CD14-positive monocyte (primary cell): ENCODE measurements at regions not wholly inside any gene's neighbourhood (a gene's known extent, or its start where the extent isn't known, plus 50 kb on each side); places are given as distances from the start of the nearest gene placed in this dataset.
A peak's percentile ranks its signal among the peaks of the same experiment; 100 is the strongest.

Experiments
- DNase-seq, 3 donors: peaks; one replicate each; pipeline ENCODE4 v3.0.0-alpha.2; 2011 to 2022
- H2AFZ ChIP-seq: 2 replicates; pipeline ENCODE4 v1.6.0; 2012; ENCODE audit warnings: mild to moderate bottlenecking, low read depth, low read length, inconsistent platforms; ENCODE audit not compliant: insufficient read depth, poor library complexity, severe bottlenecking
- H3K27ac ChIP-seq, 2 donors: 1 replicate in 1 of 2; 2 replicates in 1 of 2; pipeline ENCODE4 v1.5.1; 2012 to 2013; ENCODE audit warnings: low read length in 2 of 2, control low read depth in 1 of 2, inconsistent platforms in 1 of 2, low read depth in 1 of 2, mild to moderate bottlenecking in 1 of 2
- H3K27me3 ChIP-seq, 2 donors: one replicate each; pipeline versions ENCODE4 v1.6.0 to v1.6.1; 2011 to 2013; ENCODE audit warnings: low read length in 2 of 2; ENCODE audit not compliant: control insufficient read depth in 2 of 2, insufficient read depth in 2 of 2
- H3K36me3 ChIP-seq, 2 donors: replicated peaks in 1 of 2; 1 replicate in 1 of 2; 2 replicates in 1 of 2; pipeline versions ENCODE4 v1.5.1 to v1.6.1; 2012 to 2013; ENCODE audit warnings: low read length in 2 of 2, control low read depth in 1 of 2, inconsistent platforms in 1 of 2, mild to moderate bottlenecking in 1 of 2; ENCODE audit not compliant: insufficient read depth in 2 of 2, control insufficient read depth in 1 of 2
- H3K4me1 ChIP-seq, 2 donors: 1 replicate in 1 of 2; 2 replicates in 1 of 2; pipeline versions ENCODE4 v1.5.1 to v1.6.1; 2012 to 2013; ENCODE audit warnings: low read length in 2 of 2, control low read depth in 1 of 2, inconsistent platforms in 1 of 2, mild to moderate bottlenecking in 1 of 2, moderate library complexity in 1 of 2; ENCODE audit not compliant: insufficient read depth in 2 of 2, control insufficient read depth in 1 of 2
- H3K4me2 ChIP-seq: replicated peaks from 2 replicates; pipeline ENCODE3; 2012; ENCODE audit warnings: low read length, moderate library complexity, mild to moderate bottlenecking; ENCODE audit not compliant: poor library complexity, severe bottlenecking; ENCODE audit errors: extremely low read depth
- H3K4me3 ChIP-seq, 3 experiments: fragments of 200-600 bp in 1 of 3; sonication (generic) in 1 of 3; replicated peaks in 1 of 3; 1 replicate in 2 of 3; 2 replicates in 1 of 3; pipeline ENCODE4 v1.5.1; 2011 to 2013; ENCODE audit warnings: low read length in 3 of 3, mild to moderate bottlenecking in 3 of 3, control low read depth in 2 of 3, low read depth in 2 of 3, inconsistent platforms in 1 of 3, moderate library complexity in 1 of 3
- H3K79me2 ChIP-seq: 2 replicates; pipeline ENCODE4 v1.6.0; 2012; ENCODE audit warnings: mild to moderate bottlenecking, control low read depth, inconsistent platforms, low read length, moderate library complexity; ENCODE audit not compliant: insufficient read depth
- H3K9ac ChIP-seq: 2 replicates; pipeline ENCODE4 v1.6.0; 2017; ENCODE audit warnings: low read length, mild to moderate bottlenecking; ENCODE audit not compliant: insufficient read depth, poor library complexity, severe bottlenecking
- H3K9me3 ChIP-seq, 2 donors: replicated peaks in 1 of 2; 1 replicate in 1 of 2; 2 replicates in 1 of 2; pipeline versions ENCODE4 v1.5.1 to v1.6.1; 2012 to 2013; ENCODE audit warnings: low read length in 2 of 2, control low read depth in 1 of 2; ENCODE audit not compliant: control insufficient read depth in 1 of 2, insufficient read depth in 1 of 2
- H4K20me1 ChIP-seq: 2 replicates; pipeline ENCODE4 v1.6.0; 2012; ENCODE audit warnings: mild to moderate bottlenecking, low read length, control low read depth, moderate library complexity; ENCODE audit not compliant: insufficient read depth
- H3K27ac Mint-ChIP-seq, 7 donors: one replicate each; pipeline ENCODE4 v1.8.0; 2020; ENCODE audit warnings: mild to moderate bottlenecking in 7 of 7, mixed read lengths in 7 of 7, moderate library complexity in 6 of 7, inconsistent platforms in 2 of 7
- H3K27me3 Mint-ChIP-seq, 3 donors: one replicate each; pipeline ENCODE4 v1.8.0; 2021 to 2022; ENCODE audit warnings: low read depth in 3 of 3, mild to moderate bottlenecking in 3 of 3, mixed read lengths in 3 of 3, moderate library complexity in 3 of 3, inconsistent platforms in 1 of 3
- H3K36me3 Mint-ChIP-seq, 2 donors: one replicate each; pipeline ENCODE4 v1.8.0; 2020; ENCODE audit warnings: mixed read lengths in 2 of 2, inconsistent platforms in 1 of 2, mild to moderate bottlenecking in 1 of 2
- H3K4me1 Mint-ChIP-seq: one replicate; pipeline ENCODE4 v1.8.0; 2020; ENCODE audit warnings: mild to moderate bottlenecking, mixed read lengths
- H3K4me3 Mint-ChIP-seq, 2 donors: one replicate each; pipeline ENCODE4 v1.8.0; 2020; ENCODE audit warnings: mild to moderate bottlenecking in 2 of 2, mixed read lengths in 2 of 2, moderate library complexity in 1 of 2
- H3K9me3 Mint-ChIP-seq, 7 donors: one replicate each; pipeline ENCODE4 v1.8.0; 2020 to 2022; ENCODE audit warnings: mixed read lengths in 7 of 7, mild to moderate bottlenecking in 6 of 7, moderate library complexity in 6 of 7, inconsistent platforms in 2 of 7
- CTCF ChIP-seq: fragments of 200-600 bp; IDR thresholded peaks from one replicate; pipeline ENCODE4 v1.8.0; 2022; ENCODE audit warnings: antibody characterized with exemption, mild to moderate bottlenecking
- WGBS: methylation state at CpG from one replicate; pipeline ENCODE4 v1.1.5; 2013; ENCODE audit warnings: missing lambda C conversion rate; ENCODE audit not compliant: insufficient coverage; 5-methylcytosine and 5-hydroxymethylcytosine counted together
- intact Hi-C, 2 donors: fragments of 100-400 bp; cut with micrococcal nuclease; formaldehyde crosslinking; loops; one replicate each; pipeline versions ENCODE4 v1.15.0 to v1.15.1; 2023

- Histone ChIP-seq H3K36me3 (no peaks in the 10 kb centered on the region), H3K27ac (no peak overlapping the region), H3K27me3 (peaks cover 0 to 2% of the 10 kb centered on the region in 2 donors), H3K4me1 (no peaks in the 10 kb centered on the region), H4K20me1 (no peaks in the 10 kb centered on the region), H3K4me2 (no peak overlapping the region), H3K79me2 (no peaks in the 10 kb centered on the region), H3K4me3 (no peak overlapping the region), H3K9me3 (no peaks in the 10 kb centered on the region), H2AFZ (no peak overlapping the region), H3K9ac (no peak overlapping the region)
- Mint-ChIP-seq H3K27me3 (peaks cover 4 to 14% (median 6%) of the 10 kb centered on the region in 3 donors), H3K4me3 (no peak overlapping the region), H3K27ac (no peak overlapping the region), H3K36me3 (no peaks in the 10 kb centered on the region), H3K9me3 (peaks cover 0 to 3% (median 0%) of the 10 kb centered on the region in 7 donors), H3K4me1 (no peaks in the 10 kb centered on the region)
- WGBS: 100% methylated on average over 1 of the region's 5 CpGs
- intact Hi-C loops: no loop called here
- TF ChIP-seq CTCF: no peak
- no peak for DNase-seq
These were observed 88.2 kb upstream of the HAND1 start for GRCh38 chr5:154566146-154566680.

GRCh38 chr5:154565123-154565522 lies 87.1 kb upstream of the HAND1 start:
- H3K27me3 ChIP-seq: peaks cover 0 to 2% of the 10 kb centered on the region in 2 donors
- no peaks in the 10 kb centered on the region for H3K4me1 Mint-ChIP-seq

More at GRCh38 chr5:154565123-154565522, 87.1 kb upstream of the HAND1 start:
- peak overlapping the region in 1 of 2 donors; percentile 18 for H3K4me3 Mint-ChIP-seq
- WGBS: 100% methylated on average over 5 of the region's 5 CpGs
- H3K27ac Mint-ChIP-seq: no peak overlapping the region
- Histone ChIP-seq H3K4me3 (no peak overlapping the region), H3K9me3 (no peaks in the 10 kb centered on the region), H3K4me2 (no peak overlapping the region), H3K9ac (no peak overlapping the region), H2AFZ (no peak overlapping the region), H3K79me2 (no peaks in the 10 kb centered on the region), H3K36me3 (no peaks in the 10 kb centered on the region), H3K27ac (no peak overlapping the region), H3K4me1 (no peaks in the 10 kb centered on the region), H4K20me1 (no peaks in the 10 kb centered on the region)
- no peak for DNase-seq
- H3K9me3 Mint-ChIP-seq: peaks cover 0 to 3% (median 0%) of the 10 kb centered on the region in 7 donors
- no peaks in the 10 kb centered on the region for H3K36me3 Mint-ChIP-seq
- TF ChIP-seq CTCF: no peak
- intact Hi-C loops: no loop called here
- peaks cover 3 to 7% (median 4%) of the 10 kb centered on the region in 3 donors for H3K27me3 Mint-ChIP-seq
